ENCODE measurements at regions not wholly inside any gene's neighbourhood (a gene's known extent, or its start where the extent isn't known, plus 50 kb on each side); places are given as distances from the start of the nearest gene placed in this dataset.

- no peak for DNase-seq (ENCODE audit: extremely low read depth in 1 of 2, low read depth in 1 of 2)
Measured at GRCh38 chr2:23285091-23285800, 99.7 kb upstream of the KLHL29 start.

- no peak for DNase-seq (ENCODE audit: extremely low read depth in 1 of 2, low read depth in 1 of 2)
Measured at GRCh38 chr2:23286031-23286757, 98.8 kb upstream of the KLHL29 start.

- DNase-seq (ENCODE audit: extremely low read depth in 1 of 2, low read depth in 1 of 2): no peak
Measured at GRCh38 chr2:23286758-23287704, 97.9 kb upstream of the KLHL29 start.

GRCh38 chr2:23289671-23290070 is 95.3 kb upstream of the KLHL29 start:
- no peak for DNase-seq (ENCODE audit: extremely low read depth in 1 of 2, low read depth in 1 of 2)

- DNase-seq (ENCODE audit: extremely low read depth in 1 of 2, low read depth in 1 of 2): no peak
Measured at GRCh38 chr2:23291239-23291638, 93.7 kb upstream of the KLHL29 start.

- DNase-seq (ENCODE audit: extremely low read depth in 1 of 2, low read depth in 1 of 2): no peak
Measured at GRCh38 chr2:23292024-23292423, 93.0 kb upstream of the KLHL29 start.

DNA sequence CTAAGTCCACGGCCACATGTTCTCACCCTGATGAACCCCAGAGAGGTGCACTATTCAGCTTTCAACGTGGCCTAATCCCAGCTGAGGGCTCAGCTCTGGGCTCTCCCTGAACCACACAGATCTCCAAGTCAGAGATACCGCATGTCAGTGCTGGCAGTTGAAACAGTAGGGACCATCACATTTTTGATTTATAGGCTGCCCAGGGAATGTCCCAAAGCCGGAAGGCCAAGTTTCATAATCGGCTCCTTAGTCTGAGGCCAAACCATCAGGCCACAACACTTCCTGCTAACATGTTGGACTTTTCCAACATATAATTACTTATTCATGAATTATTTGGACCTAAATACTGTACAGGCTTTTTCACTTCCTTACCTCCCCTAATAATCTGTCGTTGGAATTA is 91.9 kb upstream of the KLHL29 start:
- no peak for DNase-seq (ENCODE audit: extremely low read depth in 1 of 2, low read depth in 1 of 2)

- DNase-seq (ENCODE audit: extremely low read depth in 1 of 2, low read depth in 1 of 2): no peak
Measured at GRCh38 chr2:23293731-23294130, 91.2 kb upstream of the KLHL29 start.

DNA sequence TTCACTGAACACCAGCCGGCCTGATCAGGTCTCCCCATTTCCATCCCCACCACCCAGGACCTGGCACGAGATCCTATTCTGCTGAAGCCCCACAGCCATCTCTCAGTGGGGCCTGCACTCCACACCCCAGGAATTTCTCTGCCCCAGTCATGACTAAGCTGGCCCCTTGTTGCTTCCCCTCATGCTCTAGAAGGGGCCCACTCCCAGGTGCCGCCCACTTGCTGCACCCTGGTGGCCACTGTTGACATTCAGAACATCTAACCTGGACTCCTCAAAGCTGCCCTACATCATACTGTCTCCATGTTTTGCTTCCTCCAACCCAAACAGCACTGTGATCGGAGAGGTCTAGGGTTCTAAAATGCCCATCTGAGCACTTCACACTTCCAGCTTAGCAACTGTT is 90.7 kb upstream of the KLHL29 start:
- no peak for DNase-seq (ENCODE audit: extremely low read depth in 1 of 2, low read depth in 1 of 2)

DNA sequence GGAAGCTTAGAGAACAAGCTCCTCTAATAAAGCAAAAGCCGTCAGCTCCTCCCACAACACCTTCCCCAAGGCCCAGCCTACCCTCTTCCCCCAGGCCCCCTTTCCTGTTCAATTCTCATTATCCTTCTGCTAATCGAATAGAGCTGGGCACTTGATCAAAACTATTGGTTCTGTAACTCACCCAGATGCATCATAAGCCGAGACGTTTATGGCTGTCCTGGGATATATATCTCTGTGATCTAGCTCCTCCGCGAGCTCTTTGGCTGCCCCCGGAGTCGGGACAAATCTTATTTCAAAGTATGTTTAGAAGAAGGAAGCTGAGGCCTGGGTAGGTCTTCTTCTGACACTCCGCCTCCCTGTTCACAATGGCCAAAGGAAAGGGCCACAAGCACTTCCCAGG is 88.3 kb upstream of the KLHL29 start:
- DNase-seq (ENCODE audit: extremely low read depth in 1 of 2, low read depth in 1 of 2): no peak

GRCh38 chr2:23297112-23297511 is 87.9 kb upstream of the KLHL29 start:
- DNase-seq (ENCODE audit: extremely low read depth in 1 of 2, low read depth in 1 of 2): no peak

DNA sequence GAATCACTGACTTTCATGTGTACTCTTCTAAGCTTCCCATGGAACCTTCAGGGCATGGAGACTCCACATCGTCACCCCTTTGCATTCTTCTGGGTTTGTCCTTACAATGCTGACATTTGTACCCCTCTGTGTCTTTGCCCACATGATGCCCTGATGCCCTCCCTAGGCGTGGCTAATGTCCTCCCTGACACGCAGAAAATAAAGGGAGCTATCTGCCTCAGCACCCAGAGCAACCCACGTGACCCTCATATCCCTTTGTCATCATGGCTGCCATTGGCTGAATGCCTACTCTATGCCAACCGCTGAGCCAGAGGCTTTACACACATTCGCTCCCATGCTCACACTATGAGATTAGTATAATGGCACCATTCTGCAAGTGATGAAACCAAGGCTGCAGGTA is 86.4 kb upstream of the KLHL29 start:
- DNase-seq (ENCODE audit: extremely low read depth in 1 of 2, low read depth in 1 of 2): no peak

DNA sequence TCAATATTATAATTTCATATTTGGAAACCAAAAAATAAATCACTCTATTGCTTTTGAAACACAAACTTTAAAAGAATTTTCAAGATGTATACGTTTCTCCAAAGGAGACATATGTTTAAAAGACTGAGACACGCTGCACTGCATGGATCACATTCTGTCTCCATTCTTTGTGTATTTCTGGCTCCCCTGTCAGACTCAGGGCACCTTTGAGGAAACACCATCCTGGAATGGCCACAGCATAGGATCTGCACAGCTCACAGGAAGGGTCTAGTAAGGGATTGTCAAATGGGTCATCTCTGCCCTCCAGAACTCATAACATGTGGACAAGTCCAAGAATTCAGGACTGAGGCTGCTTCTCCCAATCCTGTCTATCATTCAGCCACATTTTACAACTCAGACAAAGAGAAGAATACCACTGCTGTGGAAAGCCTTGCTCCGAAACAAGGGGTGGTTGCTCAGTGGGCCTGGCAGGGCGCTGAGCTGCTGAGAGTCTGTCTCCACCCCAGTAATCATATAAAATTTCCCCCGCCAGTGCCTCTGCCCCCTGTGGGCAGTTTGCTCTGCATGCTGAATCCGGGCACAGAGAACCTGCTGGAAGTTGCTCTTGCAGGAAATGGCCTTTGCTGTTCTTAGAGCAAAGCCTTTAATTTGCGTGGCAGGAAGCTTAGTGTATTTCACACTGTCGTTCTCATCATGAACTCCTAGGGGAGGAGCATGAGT is 85.3 kb upstream of the KLHL29 start:
- no peak for DNase-seq (ENCODE audit: extremely low read depth in 1 of 2, low read depth in 1 of 2)

DNA sequence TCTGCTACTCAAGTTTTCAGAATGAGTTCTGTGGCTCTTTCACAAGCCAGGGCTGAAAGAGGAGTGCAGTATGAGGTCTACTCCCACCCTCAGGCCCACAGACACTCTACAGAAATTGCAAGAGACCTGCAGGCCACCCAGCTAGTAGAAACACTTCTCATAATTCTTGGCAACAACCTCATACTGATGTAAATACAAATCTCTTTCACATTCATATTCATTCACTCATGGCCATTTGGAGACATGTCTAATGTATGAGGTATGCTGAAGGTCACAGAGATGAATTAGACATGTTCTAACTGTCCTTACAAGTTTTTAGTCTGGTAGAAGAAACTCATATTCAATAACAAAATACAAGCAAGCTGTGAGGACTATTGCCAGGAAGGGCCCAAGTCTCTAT is 83.8 kb upstream of the KLHL29 start:
- DNase-seq (ENCODE audit: extremely low read depth in 1 of 2, low read depth in 1 of 2): no peak

DNA sequence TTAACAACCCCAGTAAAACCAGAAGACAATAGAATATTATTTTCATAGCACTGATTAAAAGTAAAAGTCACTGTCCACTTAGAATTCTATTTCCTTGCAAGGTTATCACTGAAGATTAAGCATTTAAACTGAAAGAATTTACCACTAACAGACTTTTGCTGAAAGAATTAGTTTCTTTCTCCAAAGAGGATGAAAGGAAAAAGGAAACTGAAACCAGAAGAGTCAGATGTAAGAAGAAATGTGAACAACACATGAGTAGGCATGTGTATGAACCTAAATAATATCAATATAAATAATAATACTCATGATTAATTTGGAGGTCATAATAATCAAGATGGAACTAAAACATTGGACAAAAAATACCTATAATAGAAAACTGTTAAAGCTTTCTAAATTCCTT is 82.4 kb upstream of the KLHL29 start:
- DNase-seq (ENCODE audit: extremely low read depth in 1 of 2, low read depth in 1 of 2): no peak

DNA sequence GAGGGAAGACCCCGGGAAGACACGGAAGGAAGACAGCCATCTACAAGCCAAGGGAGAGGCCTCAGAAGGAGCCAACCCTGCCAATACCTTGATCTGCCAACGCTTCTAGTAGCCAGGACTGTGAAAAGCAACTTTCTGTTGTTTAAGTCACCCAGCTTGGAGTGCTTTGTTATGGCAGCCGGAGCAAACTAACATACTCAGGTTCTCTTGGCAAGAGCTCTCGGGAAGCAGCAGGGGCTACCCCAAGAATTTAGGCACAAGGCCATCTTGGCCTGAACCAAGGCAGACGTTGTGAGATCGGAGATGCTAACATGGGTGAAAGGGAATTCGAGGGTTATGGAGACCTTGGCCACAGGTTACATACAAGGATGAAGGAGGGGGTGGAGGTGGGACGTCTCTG is 78.6 kb upstream of the KLHL29 start:
- DNase-seq (ENCODE audit: extremely low read depth in 1 of 2, low read depth in 1 of 2): no peak

DNA sequence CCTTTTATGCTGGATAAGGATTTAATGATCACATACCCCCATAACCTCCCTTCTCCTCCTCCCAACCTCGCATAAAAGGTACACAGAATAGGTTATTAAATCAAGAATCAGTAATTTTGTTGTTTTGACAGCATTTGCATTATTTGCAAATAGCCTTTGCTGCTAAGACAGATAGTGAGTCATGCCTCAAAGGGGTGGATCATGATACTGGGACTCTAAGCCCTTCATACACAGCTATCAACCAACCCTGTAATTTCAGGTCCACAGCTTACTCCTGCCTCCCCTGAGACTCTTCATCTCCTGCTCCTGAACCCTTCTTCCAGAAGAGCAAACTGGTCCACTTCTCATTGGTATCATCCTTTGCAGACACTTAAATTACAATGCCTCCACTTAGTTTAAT is 73.8 kb upstream of the KLHL29 start:
- no peak for DNase-seq (ENCODE audit: extremely low read depth in 1 of 2, low read depth in 1 of 2)

GRCh38 chr2:23312996-23313606 is 71.9 kb upstream of the KLHL29 start:
- no peak for DNase-seq (ENCODE audit: extremely low read depth in 1 of 2, low read depth in 1 of 2)

DNA sequence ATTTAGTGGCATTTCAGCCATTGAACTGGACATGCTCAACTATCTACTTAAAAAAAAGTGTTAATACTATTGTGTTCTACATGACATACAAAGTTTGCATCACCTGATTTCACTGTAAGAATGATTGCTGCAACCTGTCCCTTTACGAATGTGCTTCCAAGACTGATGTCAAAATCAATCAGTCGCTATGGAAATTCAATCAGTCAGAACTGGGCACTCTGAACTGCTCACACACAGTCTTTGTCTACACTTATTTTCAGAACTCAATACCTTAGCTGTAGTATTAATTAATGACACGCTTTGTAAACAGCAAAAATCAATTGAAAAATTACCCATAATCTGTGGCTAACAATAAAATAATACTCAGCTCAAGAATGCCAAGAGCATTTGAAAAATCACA is 70.3 kb upstream of the KLHL29 start:
- no peak for DNase-seq (ENCODE audit: extremely low read depth in 1 of 2, low read depth in 1 of 2)

- DNase-seq (ENCODE audit: extremely low read depth in 1 of 2, low read depth in 1 of 2): no peak
Measured at GRCh38 chr2:23320058-23320457, 64.9 kb upstream of the KLHL29 start.

GRCh38 chr2:23321751-23322150 is 63.2 kb upstream of the KLHL29 start:
- no peak for DNase-seq (ENCODE audit: extremely low read depth in 1 of 2, low read depth in 1 of 2)
